Esophagus muscularis mucosa (tissue), 4 donors: ENCODE measurements at regions not wholly inside any gene's neighbourhood (a gene's known extent, or its start where the extent isn't known, plus 50 kb on each side); places are given as distances from the start of the nearest gene placed in this dataset.

Source experiments
- EP300 ChIP-seq: sonication (generic); formaldehyde crosslinking; IDR thresholded peaks from one replicate; pipeline ENCODE4 v1.6.1; 2017; ENCODE audit warnings: antibody characterized with exemption
- POLR2A ChIP-seq: fragments of 450-650 bp; IDR thresholded peaks from one replicate; pipeline ENCODE4 v1.6.1; 2017; ENCODE audit warnings: antibody characterized with exemption, moderate library complexity, mild to moderate bottlenecking, low read depth
- POLR2AphosphoS5 ChIP-seq, 2 donors: sonication (generic); formaldehyde crosslinking; IDR thresholded peaks; one replicate each; pipeline ENCODE4 v1.6.1; 2017; ENCODE audit warnings: antibody characterized with exemption in 2 of 2
- TF ChIP-seq, protein P1 (sequence below), 3 experiments: fragments of 200-600 bp in 2 of 3; fragments of 450-650 bp in 1 of 3; sonication (generic) in 2 of 3; IDR thresholded peaks; one replicate each; pipeline ENCODE4 v1.5.1; 2017 to 2019; ENCODE audit warnings: antibody characterized with exemption in 3 of 3, mild to moderate bottlenecking in 2 of 3, moderate library complexity in 1 of 3

DNA sequence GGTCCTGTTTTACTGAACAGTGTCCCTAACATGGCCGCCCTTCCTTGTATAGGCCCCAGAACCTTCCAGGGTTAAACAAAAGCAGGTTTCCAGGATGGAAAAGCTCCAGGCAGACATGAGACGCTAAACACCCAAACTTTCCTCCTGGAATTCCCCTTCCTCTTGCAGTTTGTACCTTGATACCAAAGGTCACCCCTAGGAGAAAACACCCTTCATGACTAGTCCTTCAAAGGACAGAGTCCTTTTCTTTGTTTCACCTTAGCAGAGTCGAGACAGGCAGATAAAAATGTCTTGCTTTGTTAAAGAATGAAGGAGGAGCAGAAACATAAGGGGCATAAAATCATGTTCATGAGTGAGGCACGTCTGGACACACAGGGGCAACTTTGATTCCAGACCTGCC is 247.5 kb downstream of the BCOR start:
- TF ChIP-seq POLR2AphosphoS5 (IDR thresholded peaks at IDR 0.05) = no peak
- TF ChIP-seq, protein P1, sequence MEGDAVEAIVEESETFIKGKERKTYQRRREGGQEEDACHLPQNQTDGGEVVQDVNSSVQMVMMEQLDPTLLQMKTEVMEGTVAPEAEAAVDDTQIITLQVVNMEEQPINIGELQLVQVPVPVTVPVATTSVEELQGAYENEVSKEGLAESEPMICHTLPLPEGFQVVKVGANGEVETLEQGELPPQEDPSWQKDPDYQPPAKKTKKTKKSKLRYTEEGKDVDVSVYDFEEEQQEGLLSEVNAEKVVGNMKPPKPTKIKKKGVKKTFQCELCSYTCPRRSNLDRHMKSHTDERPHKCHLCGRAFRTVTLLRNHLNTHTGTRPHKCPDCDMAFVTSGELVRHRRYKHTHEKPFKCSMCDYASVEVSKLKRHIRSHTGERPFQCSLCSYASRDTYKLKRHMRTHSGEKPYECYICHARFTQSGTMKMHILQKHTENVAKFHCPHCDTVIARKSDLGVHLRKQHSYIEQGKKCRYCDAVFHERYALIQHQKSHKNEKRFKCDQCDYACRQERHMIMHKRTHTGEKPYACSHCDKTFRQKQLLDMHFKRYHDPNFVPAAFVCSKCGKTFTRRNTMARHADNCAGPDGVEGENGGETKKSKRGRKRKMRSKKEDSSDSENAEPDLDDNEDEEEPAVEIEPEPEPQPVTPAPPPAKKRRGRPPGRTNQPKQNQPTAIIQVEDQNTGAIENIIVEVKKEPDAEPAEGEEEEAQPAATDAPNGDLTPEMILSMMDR (IDR thresholded peaks at IDR 0.05) = no peak
- TF ChIP-seq EP300 = no peak
- TF ChIP-seq POLR2A = no peak
